Loucy (cell line): ENCODE measurements at regions not wholly inside any gene's neighbourhood (a gene's known extent, or its start where the extent isn't known, plus 50 kb on each side); places are given as distances from the start of the nearest gene placed in this dataset.

Experiments
- CTCF ChIP-seq: fragments of 200-600 bp; sonication (generic); conservative IDR thresholded peaks from 2 replicates; pipeline ENCODE4 v1.5.1; 2014; ENCODE audit warnings: mild to moderate bottlenecking, antibody characterized with exemption, low read length
- EZH2phosphoT487 ChIP-seq: fragments of 200-600 bp; IDR thresholded peaks from 2 replicates; pipeline ENCODE4 v1.6.1; 2018; ENCODE audit warnings: antibody characterized with exemption, mild to moderate bottlenecking, moderate library complexity, borderline replicate concordance

- TF ChIP-seq CTCF: no peak
- no peak for TF ChIP-seq EZH2phosphoT487
These were observed 180.2 kb upstream of the PHACTR1 start for GRCh38 chr6:12536416-12536815.
